Mammary epithelial cell (primary cell): ENCODE measurements at regions not wholly inside any gene's neighbourhood (a gene's known extent, or its start where the extent isn't known, plus 50 kb on each side); places are given as distances from the start of the nearest gene placed in this dataset.

Source experiments
- EZH2 ChIP-seq: IDR thresholded peaks from 2 replicates; pipeline ENCODE4 v1.6.1; 2012; ENCODE audit warnings: low read length, inconsistent platforms, borderline replicate concordance
- TF ChIP-seq, protein P1 (sequence below), 2 donors: IDR thresholded peaks in 1 of 2; conservative IDR thresholded peaks in 1 of 2; 2 replicates each; pipeline ENCODE4 v1.5.1; 2011 to 2012; ENCODE audit warnings: inconsistent platforms in 2 of 2, low read length in 2 of 2, mild to moderate bottlenecking in 2 of 2, control low read depth in 1 of 2, low read depth in 1 of 2; ENCODE audit not compliant: insufficient read depth in 1 of 2; ENCODE audit errors: extremely low read depth in 1 of 2

DNA sequence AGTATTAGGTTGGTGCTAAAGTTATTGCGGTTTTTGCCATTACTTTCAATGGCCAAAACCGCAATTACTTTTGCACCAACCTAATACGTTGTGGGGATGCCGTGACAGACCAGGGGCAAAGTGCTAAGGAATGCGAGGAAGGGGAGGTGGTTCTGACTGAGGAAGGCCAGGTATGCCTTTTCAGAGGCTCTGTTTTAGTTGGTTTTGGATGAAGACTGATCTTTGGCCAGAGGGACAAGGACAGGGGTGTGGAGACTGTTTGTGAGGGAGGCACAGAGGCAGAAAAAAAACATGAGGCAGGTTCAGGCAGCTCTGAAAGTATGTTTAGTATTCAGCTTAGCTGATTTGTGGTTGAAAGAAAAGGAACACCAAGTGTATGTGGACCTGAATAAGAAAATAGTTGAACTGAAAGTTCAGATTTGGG, 358.2 kb downstream of the RPS6KC1 start:
- TF ChIP-seq, protein P1, sequence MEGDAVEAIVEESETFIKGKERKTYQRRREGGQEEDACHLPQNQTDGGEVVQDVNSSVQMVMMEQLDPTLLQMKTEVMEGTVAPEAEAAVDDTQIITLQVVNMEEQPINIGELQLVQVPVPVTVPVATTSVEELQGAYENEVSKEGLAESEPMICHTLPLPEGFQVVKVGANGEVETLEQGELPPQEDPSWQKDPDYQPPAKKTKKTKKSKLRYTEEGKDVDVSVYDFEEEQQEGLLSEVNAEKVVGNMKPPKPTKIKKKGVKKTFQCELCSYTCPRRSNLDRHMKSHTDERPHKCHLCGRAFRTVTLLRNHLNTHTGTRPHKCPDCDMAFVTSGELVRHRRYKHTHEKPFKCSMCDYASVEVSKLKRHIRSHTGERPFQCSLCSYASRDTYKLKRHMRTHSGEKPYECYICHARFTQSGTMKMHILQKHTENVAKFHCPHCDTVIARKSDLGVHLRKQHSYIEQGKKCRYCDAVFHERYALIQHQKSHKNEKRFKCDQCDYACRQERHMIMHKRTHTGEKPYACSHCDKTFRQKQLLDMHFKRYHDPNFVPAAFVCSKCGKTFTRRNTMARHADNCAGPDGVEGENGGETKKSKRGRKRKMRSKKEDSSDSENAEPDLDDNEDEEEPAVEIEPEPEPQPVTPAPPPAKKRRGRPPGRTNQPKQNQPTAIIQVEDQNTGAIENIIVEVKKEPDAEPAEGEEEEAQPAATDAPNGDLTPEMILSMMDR (conservative IDR thresholded peaks at IDR 0.05 in 1 of 2, IDR thresholded peaks at IDR 0.05 in 1 of 2; ENCODE audit: extremely low read depth in 1 of 2, insufficient read depth in 1 of 2, low read depth in 1 of 2, low read length in 2 of 2) = no peak
- TF ChIP-seq EZH2 = no peak
